GM10266 (cell line): ENCODE measurements at regions not wholly inside any gene's neighbourhood (a gene's known extent, or its start where the extent isn't known, plus 50 kb on each side); places are given as distances from the start of the nearest gene placed in this dataset.

Source experiments
- DNase-seq: peaks from one replicate; pipeline ENCODE4 v3.0.0; 2012; ENCODE audit errors: extremely low spot score
- TF ChIP-seq, protein P1 (sequence below): IDR thresholded peaks from 2 replicates; pipeline ENCODE4 v1.5.1; 2012; ENCODE audit warnings: mild to moderate bottlenecking, low read depth; ENCODE audit not compliant: control insufficient read depth, insufficient read depth; ENCODE audit errors: missing control alignments

DNA sequence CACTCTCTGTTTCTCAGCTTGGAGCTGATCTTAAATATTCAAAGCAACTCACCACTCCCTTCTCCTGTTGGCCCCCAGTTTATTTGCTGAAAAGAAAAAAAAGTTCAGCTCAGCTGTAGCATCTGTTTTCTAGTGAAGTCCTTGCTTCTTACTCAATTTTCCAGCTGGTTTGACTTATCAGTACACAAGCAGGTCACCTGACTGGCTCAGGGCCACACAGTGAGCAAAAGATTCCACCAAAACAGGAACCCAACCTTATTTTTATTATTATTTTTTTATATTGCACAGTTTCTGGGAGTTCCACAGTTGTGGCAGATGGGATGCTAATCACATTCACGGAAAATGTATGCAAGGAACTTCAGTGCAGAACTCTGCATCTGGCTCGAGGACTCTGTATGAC is 390.7 kb upstream of the RGMA start:
- no peak for DNase-seq
- TF ChIP-seq, protein P1, sequence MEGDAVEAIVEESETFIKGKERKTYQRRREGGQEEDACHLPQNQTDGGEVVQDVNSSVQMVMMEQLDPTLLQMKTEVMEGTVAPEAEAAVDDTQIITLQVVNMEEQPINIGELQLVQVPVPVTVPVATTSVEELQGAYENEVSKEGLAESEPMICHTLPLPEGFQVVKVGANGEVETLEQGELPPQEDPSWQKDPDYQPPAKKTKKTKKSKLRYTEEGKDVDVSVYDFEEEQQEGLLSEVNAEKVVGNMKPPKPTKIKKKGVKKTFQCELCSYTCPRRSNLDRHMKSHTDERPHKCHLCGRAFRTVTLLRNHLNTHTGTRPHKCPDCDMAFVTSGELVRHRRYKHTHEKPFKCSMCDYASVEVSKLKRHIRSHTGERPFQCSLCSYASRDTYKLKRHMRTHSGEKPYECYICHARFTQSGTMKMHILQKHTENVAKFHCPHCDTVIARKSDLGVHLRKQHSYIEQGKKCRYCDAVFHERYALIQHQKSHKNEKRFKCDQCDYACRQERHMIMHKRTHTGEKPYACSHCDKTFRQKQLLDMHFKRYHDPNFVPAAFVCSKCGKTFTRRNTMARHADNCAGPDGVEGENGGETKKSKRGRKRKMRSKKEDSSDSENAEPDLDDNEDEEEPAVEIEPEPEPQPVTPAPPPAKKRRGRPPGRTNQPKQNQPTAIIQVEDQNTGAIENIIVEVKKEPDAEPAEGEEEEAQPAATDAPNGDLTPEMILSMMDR: no peak

DNA sequence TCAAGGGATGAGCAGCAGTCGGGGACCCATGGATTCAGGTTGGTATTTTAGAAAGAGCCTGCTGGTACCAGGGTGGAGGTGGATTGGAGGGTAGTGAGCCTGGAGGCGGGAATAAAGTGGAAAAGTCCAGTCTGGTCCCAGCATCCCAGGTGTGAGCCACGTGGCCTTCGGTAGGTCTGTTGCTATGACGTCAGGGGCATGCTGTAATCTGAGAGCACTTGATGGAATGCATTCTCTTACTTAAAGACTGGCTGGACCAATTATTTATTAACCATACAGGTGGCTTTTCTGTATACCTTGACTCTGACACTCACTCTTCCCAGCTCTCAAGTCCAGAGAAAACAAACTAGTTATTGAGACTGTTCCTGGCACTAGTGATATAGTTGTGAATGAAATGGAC is 389.9 kb upstream of the RGMA start:
- DNase-seq: no peak
- TF ChIP-seq, protein P1: no peak

DNA sequence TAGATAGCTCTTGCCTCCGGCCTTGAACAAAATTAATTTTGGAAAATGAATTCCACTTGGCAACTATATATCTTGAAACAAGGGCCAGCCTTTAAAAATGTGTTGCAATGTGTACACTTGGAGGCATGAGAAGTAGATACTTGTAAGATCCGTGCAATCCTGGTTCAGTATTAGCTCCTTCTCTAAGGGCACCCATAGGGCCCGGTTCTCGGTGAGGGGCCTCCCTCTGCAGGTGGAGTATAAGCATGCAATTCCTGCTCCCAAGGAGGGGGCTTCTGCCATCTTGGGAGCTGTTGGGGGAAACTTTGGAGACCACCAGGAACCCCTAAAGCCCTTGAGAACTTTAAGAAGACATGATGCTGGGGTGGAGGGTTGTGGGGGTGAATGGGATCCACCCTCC is 388.7 kb upstream of the RGMA start:
- TF ChIP-seq, protein P1: no peak
- DNase-seq: no peak

DNA sequence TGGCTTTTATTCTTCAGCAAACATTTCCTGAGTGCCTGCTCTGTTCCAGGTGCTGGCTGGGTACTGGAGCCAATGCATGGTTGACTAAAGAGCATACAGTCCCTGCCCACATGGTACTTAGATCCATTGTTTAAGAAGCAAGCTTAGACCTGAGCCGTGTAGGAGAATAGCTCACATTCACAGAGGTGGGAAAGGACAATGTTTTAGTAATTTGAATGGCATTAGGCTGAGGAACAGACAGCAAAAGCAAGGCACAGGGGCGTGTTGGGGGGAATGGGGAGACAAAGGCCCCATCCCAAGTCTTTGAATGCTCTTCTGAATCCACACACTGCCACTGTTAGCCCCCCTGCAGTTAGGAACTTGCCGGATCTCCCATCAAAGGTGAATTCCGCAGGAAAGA is 388.2 kb upstream of the RGMA start:
- TF ChIP-seq, protein P1: no peak
- no peak for DNase-seq

DNA sequence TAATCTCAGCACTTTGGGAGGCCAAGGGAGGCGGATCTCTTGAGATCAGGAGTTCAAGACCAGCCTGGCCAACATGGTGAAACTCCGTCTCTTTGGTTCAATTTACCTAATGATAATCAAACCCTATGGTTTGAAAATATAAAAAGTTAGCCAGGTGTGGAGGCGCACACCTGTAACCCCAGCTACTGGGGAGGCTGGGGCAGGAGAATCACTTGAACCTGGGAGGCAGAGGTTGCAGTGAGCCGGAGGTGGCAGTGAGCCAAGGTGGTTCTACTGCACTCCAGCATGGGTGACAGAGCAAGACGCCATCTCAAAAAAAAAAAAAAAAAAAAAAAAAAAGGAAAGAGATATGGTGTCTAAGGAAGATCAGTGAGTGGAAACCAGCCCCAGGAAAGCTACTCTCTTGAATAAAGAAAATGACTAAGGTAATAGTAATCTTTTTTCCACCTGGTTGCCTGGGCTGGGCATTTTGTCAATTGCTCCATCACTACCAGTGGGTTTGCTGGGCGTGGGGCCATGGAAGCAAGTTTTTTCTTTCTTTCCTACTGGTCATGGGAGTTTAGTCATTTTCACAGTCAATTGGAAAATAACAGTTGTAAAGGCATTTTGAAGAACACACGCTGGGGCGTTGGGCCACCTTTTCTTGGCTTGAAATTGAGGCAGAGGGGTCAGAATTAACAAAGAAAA is 387.6 kb upstream of the RGMA start:
- no peak for DNase-seq

DNA sequence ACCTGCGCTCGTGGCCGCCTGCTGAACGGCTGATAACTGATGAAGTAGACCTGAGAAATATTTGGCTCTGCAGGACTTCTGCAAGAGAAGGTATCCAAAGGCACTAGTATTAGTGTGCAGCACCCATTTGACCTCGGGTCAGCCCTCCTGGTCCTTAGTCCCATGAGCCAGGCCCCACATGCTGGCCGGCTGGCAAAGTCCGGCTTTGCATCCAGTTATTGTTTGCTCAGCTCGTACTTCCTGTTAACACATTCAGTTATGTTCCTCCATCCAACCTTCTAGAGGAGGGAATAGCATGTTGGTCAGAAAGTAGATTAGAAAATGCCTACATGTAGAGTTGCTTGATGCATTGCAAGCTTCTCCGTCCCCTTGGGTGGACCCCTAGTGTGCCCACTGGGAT is 385.7 kb upstream of the RGMA start:
- no peak for DNase-seq
- TF ChIP-seq, protein P1: no peak

More for the DNA sequence above, 387.6 kb upstream of the RGMA start:
- TF ChIP-seq, protein P1: no peak

DNA sequence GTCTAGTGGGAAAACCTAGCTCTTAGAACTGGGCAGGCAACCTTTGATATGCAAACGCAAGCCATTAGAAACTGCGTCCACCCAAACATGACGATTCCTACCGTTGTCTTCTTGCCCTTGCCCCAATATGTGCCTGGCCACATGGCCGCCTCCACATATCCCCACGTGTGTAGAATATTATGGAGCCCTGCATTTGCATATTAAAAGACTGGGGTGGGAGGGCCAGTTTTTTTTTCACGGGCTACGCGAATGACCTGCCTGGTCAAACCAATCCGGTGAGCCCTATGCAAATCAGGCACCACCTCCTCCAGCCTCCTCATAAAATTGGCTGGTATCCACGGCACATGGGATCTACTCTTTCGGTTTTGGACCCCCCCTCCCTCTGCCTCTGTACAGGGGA is 381.0 kb upstream of the RGMA start:
- DNase-seq: no peak
- TF ChIP-seq, protein P1: no peak
